Tibial nerve (tissue), 4 donors: ENCODE measurements at regions not wholly inside any gene's neighbourhood (a gene's known extent, or its start where the extent isn't known, plus 50 kb on each side); places are given as distances from the start of the nearest gene placed in this dataset.

Experiments
- CTCF ChIP-seq, 5 experiments: fragments of 200-600 bp in 3 of 5; fragments of 450-650 bp in 2 of 5; sonication (generic) in 3 of 5; IDR thresholded peaks; one replicate each; pipeline ENCODE4 v1.5.1; 2016 to 2019; ENCODE audit warnings: antibody characterized with exemption in 5 of 5, mild to moderate bottlenecking in 3 of 5, moderate library complexity in 2 of 5
- EP300 ChIP-seq, 2 donors: sonication (generic); formaldehyde crosslinking; IDR thresholded peaks; one replicate each; pipeline ENCODE4 v1.6.1; 2017; ENCODE audit warnings: antibody characterized with exemption in 2 of 2, mild to moderate bottlenecking in 1 of 2
- POLR2A ChIP-seq, 2 donors: fragments of 450-650 bp; IDR thresholded peaks; one replicate each; pipeline ENCODE4 v1.6.1; 2017; ENCODE audit warnings: antibody characterized with exemption in 2 of 2, mild to moderate bottlenecking in 2 of 2, moderate library complexity in 2 of 2

- TF ChIP-seq CTCF (IDR thresholded peaks at IDR 0.05) (no peak), EP300 (IDR thresholded peaks at IDR 0.05) (no peak), POLR2A (IDR thresholded peaks at IDR 0.05) (no peak)
These were observed 343.8 kb upstream of the SLC10A2 start for GRCh38 chr13:103410002-103410401.
